CD4-positive, CD25-positive, alpha-beta regulatory T cell (primary cell): ENCODE measurements at regions not wholly inside any gene's neighbourhood (a gene's known extent, or its start where the extent isn't known, plus 50 kb on each side); places are given as distances from the start of the nearest gene placed in this dataset.
A peak's percentile ranks its signal among the peaks of the same experiment; 100 is the strongest.

ENCODE experiments used
- ATAC-seq, 2 donors: fragments of 150-1000 bp; cut with Tn5 transposase; one replicate each; pipeline ENCODE4 v1.10.0; 2021; ENCODE audit warnings: low read depth in 2 of 2, moderate number of reproducible peaks in 2 of 2, moderate library complexity in 1 of 2
- DNase-seq, 3 donors: peaks; one replicate each; pipeline versions ENCODE4 v3.0.0 to v3.0.0-alpha.2; 2012 to 2022; ENCODE audit warnings: mixed read lengths in 1 of 3
- H3K27ac ChIP-seq: one replicate; pipeline ENCODE4 v1.7.0; 2013; ENCODE audit warnings: mild to moderate bottlenecking, low read length; ENCODE audit not compliant: insufficient read depth, poor library complexity, severe bottlenecking
- H3K27me3 ChIP-seq: one replicate; pipeline ENCODE4 v1.7.0; 2013; ENCODE audit warnings: low read length; ENCODE audit not compliant: control insufficient read depth, insufficient read depth
- H3K36me3 ChIP-seq: one replicate; pipeline ENCODE4 v1.7.0; 2013; ENCODE audit warnings: mild to moderate bottlenecking, low read length, moderate library complexity; ENCODE audit not compliant: control insufficient read depth, insufficient read depth
- H3K4me1 ChIP-seq: 2 replicates; pipeline ENCODE4 v1.7.0; 2013; ENCODE audit warnings: mild to moderate bottlenecking, low read length; ENCODE audit not compliant: insufficient read depth, control insufficient read depth, poor library complexity, severe bottlenecking
- H3K4me3 ChIP-seq: one replicate; pipeline ENCODE4 v1.7.0; 2013; ENCODE audit warnings: low read depth, mild to moderate bottlenecking, low read length, moderate library complexity
- H3K9me3 ChIP-seq, 2 experiments: 1 replicate in 1 of 2; 2 replicates in 1 of 2; pipeline ENCODE4 v1.7.0; 2013; ENCODE audit warnings: low read length in 2 of 2, mild to moderate bottlenecking in 1 of 2, moderate library complexity in 1 of 2; ENCODE audit not compliant: control insufficient read depth in 2 of 2
- H3K27ac Mint-ChIP-seq, 3 donors: one replicate each; pipeline ENCODE4 v1.8.0; 2020 to 2022; ENCODE audit warnings: mild to moderate bottlenecking in 3 of 3, mixed read lengths in 3 of 3, moderate library complexity in 2 of 3
- H3K27me3 Mint-ChIP-seq: one replicate; pipeline ENCODE4 v1.8.0; 2022; ENCODE audit warnings: mild to moderate bottlenecking, mixed read lengths
- H3K36me3 Mint-ChIP-seq: one replicate; pipeline ENCODE4 v1.8.0; 2020; ENCODE audit warnings: mixed read lengths
- H3K4me1 Mint-ChIP-seq, 4 donors: one replicate each; pipeline ENCODE4 v1.8.0; 2020 to 2022; ENCODE audit warnings: mixed read lengths in 4 of 4, mild to moderate bottlenecking in 1 of 4
- H3K4me3 Mint-ChIP-seq, 4 donors: one replicate each; pipeline ENCODE4 v1.8.0; 2020 to 2022; ENCODE audit warnings: mild to moderate bottlenecking in 4 of 4, mixed read lengths in 4 of 4, moderate library complexity in 3 of 4
- H3K9me3 Mint-ChIP-seq, 7 donors: one replicate each; pipeline ENCODE4 v1.8.0; 2020 to 2022; ENCODE audit warnings: mixed read lengths in 7 of 7, mild to moderate bottlenecking in 3 of 7, moderate library complexity in 2 of 7

DNA sequence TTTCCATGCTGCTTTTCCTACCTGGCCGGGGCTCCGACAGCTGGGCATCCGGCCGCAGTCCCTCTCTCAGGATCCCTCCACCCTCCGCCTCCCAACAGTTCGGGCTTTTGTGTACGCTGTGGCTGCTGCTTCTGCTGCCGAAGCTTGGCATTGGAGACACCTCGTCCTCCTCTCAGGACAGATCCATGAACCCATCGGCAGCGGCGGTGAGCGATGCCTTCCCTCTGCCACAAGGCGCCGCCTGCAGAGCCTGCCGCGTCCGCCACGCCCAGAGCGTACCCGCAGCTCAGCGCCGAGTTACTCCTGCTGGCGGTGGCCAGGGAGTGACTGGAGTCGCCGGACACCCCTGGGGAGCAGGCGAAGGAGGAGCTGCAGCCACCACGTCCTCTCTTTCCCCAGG lies 2032.8 kb downstream of the TP53TG3F start:
- Histone ChIP-seq H3K27ac (no peak overlapping the region), H3K9me3 (peaks cover 0 to 2% of the 10 kb centered on the region in 2 experiments), H3K36me3 (no peaks in the 10 kb centered on the region), H3K4me3 (no peak overlapping the region), H3K27me3 (no peaks in the 10 kb centered on the region), H3K4me1 (no peaks in the 10 kb centered on the region)
- no peak for ATAC-seq
- H3K27ac Mint-ChIP-seq, result no peak overlapping the region
- no peak for DNase-seq
- H3K4me1 Mint-ChIP-seq, result no peaks in the 10 kb centered on the region
- H3K4me3 Mint-ChIP-seq, result no peak overlapping the region
- no peaks in the 10 kb centered on the region for H3K36me3 Mint-ChIP-seq
- peaks cover 7 to 38% (median 22%) of the 10 kb centered on the region in 7 donors for H3K9me3 Mint-ChIP-seq
- H3K27me3 Mint-ChIP-seq, result no peaks in the 10 kb centered on the region

DNA sequence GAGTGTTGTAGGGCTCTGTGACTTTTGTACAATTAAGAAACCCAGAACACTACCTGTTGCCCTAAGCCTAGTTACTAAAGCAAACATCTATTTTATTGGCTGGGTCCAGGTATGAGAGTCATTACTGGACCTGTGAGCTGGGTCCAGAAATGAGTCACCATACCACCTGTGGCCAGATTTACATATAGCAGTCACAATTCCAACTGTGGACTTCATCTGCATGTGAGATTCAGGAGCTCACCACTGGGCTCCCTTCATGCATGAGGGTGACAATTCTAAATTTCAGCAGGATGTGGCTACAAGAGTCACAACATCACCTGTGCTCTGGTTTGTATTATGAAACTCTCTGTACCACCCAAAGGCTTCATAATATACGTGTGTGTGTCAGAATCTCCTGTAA lies 2038.0 kb downstream of the TP53TG3F start:
- Histone ChIP-seq H3K4me1 (no peaks in the 10 kb centered on the region), H3K36me3 (no peaks in the 10 kb centered on the region), H3K4me3 (no peak overlapping the region), H3K27me3 (no peaks in the 10 kb centered on the region), H3K9me3 (peaks cover 2 to 13% of the 10 kb centered on the region in 2 experiments), H3K27ac (no peak overlapping the region)
- peaks cover 7 to 44% (median 24%) of the 10 kb centered on the region in 7 donors for H3K9me3 Mint-ChIP-seq
- no peaks in the 10 kb centered on the region for H3K36me3 Mint-ChIP-seq
- ATAC-seq, result no peak
- H3K27me3 Mint-ChIP-seq, result no peaks in the 10 kb centered on the region
- H3K4me3 Mint-ChIP-seq, result no peak overlapping the region
- H3K4me1 Mint-ChIP-seq, result no peaks in the 10 kb centered on the region
- no peak for DNase-seq
- no peak overlapping the region for H3K27ac Mint-ChIP-seq

DNA sequence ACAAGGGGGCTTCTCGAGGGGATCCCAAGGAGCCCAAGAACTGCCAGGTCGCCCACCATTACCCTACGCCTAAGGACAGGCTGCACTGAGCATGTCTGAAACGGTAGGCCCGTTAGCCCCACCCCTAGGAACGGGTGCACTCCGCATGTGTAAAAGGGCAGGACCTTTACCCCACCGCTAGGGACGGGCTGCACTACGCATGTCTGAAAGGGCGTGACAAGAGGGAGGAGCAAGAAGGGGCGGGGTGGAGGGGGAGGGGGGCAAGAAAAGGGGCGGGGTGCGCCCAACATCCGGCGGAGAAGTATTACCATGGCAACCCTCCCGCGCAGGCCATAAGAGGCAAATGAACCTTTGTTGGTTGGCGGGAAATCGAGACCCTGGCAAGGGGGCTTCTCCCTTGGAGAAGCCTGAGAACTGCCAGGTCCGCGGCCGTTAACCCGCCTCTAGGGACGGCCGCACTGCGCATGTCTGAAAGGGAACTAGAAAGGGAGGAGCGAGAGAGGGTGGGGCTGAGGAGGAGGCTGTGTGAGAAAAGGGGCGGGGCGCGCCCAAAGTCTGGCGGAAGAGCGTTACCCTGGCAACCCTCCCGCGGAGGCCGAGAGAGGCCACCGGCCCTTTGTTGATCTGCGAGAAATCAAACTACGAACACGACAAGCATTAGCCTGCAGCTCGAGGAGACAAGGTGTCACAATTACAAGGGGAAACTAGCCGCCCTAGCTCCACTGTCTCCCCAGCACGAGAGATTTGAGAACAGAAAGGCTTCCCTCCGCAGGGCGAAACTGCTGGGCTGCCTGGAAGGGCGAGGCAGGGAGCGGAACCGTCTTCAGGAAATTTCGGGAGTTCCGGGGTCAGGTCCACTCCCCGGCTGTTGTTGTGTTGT lies 2046.8 kb downstream of the TP53TG3F start:
- peaks cover 0 to 34% (median 12%) of the 10 kb centered on the region in 7 donors for H3K9me3 Mint-ChIP-seq
- no peaks in the 10 kb centered on the region for H3K27me3 ChIP-seq
- H3K4me3 Mint-ChIP-seq, result no peak overlapping the region
- no peaks in the 10 kb centered on the region for H3K36me3 Mint-ChIP-seq
- no peaks in the 10 kb centered on the region for H3K27me3 Mint-ChIP-seq
- no peak overlapping the region for H3K27ac ChIP-seq
- H3K36me3 ChIP-seq, result no peaks in the 10 kb centered on the region
- H3K4me3 ChIP-seq, result no peak overlapping the region
- DNase-seq, result no peak
- no peak for ATAC-seq
- no peak overlapping the region for H3K27ac Mint-ChIP-seq
- H3K4me1 ChIP-seq, result no peaks in the 10 kb centered on the region
- H3K9me3 ChIP-seq, result peaks cover 4 to 30% of the 10 kb centered on the region in 2 experiments
- H3K4me1 Mint-ChIP-seq, result no peaks in the 10 kb centered on the region

DNA sequence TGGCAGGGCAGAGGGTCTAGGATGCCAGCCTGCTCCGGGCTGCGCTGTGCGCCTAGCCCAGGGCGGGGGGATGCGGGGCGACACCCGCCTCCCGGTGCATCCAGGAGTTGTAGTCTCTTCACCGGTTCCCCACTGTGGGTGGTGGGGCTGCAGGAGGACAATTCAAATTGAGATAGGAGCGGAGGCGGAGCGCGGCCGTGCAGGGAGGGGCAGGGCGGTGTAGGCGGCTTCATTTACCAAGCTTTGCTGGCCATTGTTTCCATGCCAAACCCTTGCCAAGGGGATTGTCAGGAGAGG lies 2047.4 kb downstream of the TP53TG3F start:
- Histone ChIP-seq H3K27me3 (no peaks in the 10 kb centered on the region), H3K4me1 (no peaks in the 10 kb centered on the region), H3K36me3 (no peaks in the 10 kb centered on the region), H3K27ac (no peak overlapping the region), H3K4me3 (no peak overlapping the region), H3K9me3 (peaks cover 4 to 30% of the 10 kb centered on the region in 2 experiments)
- Mint-ChIP-seq H3K27me3 (no peaks in the 10 kb centered on the region), H3K36me3 (no peaks in the 10 kb centered on the region), H3K9me3 (peaks cover 0 to 37% (median 10%) of the 10 kb centered on the region in 7 donors), H3K27ac (no peak overlapping the region), H3K4me1 (no peaks in the 10 kb centered on the region), H3K4me3 (no peak overlapping the region)
- DNase-seq, result no peak
- no peak for ATAC-seq

DNA sequence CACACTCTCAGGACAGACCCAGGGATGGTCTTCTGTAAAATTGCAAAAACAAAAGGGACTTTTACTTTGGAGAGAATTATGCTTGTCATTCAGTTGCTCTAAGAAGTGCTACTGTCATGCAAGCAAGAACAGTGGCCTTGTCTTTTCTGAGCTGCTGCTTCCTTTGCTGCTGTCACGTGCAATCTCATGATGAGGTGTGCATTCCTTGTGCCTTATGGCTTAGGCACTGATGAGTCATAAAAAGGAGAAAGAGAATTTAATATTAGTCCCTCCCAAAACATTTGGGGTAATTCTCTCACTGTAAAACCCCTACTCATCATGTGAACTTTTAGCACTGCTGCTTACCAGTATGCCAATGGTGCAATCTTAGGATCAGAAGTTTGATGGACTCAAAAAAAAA lies 2051.3 kb downstream of the TP53TG3F start:
- no peaks in the 10 kb centered on the region for H3K36me3 ChIP-seq
- peaks cover 0 to 37% (median 9%) of the 10 kb centered on the region in 7 donors for H3K9me3 Mint-ChIP-seq
- H3K4me1 Mint-ChIP-seq, result no peaks in the 10 kb centered on the region
- no peak overlapping the region for H3K4me3 Mint-ChIP-seq
- peaks cover 4 to 35% of the 10 kb centered on the region in 2 experiments for H3K9me3 ChIP-seq
- no peak overlapping the region for H3K27ac Mint-ChIP-seq
- no peaks in the 10 kb centered on the region for H3K27me3 ChIP-seq
- H3K4me1 ChIP-seq, result no peaks in the 10 kb centered on the region
- H3K4me3 ChIP-seq, result no peak overlapping the region
- no peak for DNase-seq
- no peaks in the 10 kb centered on the region for H3K36me3 Mint-ChIP-seq
- ATAC-seq, result no peak
- H3K27ac ChIP-seq, result no peak overlapping the region
- H3K27me3 Mint-ChIP-seq, result no peaks in the 10 kb centered on the region

DNA sequence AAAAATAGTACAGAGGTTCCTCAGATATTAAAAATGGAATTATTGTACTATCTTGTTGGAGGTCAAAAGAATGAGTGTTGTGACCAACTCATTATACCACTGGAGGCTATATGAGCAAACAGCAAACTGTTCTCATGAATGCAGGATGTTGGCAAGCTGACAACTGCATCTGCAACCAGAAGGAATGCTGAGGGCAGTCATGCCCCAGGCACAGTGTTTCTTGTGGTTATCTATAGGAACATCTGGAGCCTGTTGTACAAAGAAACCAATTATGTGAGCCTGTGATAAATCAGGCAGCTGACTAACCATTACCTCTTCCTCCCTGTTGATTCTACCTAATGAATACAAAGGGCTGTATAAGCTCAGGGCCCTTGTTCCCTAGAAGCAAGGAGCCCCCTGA lies 2057.1 kb downstream of the TP53TG3F start:
- Histone ChIP-seq H3K9me3 (peaks cover 5 to 42% of the 10 kb centered on the region in 2 experiments), H3K36me3 (no peaks in the 10 kb centered on the region), H3K4me3 (no peak overlapping the region), H3K4me1 (no peaks in the 10 kb centered on the region), H3K27ac (no peak overlapping the region), H3K27me3 (no peaks in the 10 kb centered on the region)
- Mint-ChIP-seq H3K9me3 (peaks cover 4 to 34% (median 14%) of the 10 kb centered on the region in 7 donors), H3K27ac (peak overlapping the region in 1 of 3 donors; percentile 25), H3K27me3 (no peaks in the 10 kb centered on the region), H3K4me3 (no peak overlapping the region), H3K4me1 (no peaks in the 10 kb centered on the region), H3K36me3 (no peaks in the 10 kb centered on the region)
- ATAC-seq (no peak), DNase-seq (no peak)

DNA sequence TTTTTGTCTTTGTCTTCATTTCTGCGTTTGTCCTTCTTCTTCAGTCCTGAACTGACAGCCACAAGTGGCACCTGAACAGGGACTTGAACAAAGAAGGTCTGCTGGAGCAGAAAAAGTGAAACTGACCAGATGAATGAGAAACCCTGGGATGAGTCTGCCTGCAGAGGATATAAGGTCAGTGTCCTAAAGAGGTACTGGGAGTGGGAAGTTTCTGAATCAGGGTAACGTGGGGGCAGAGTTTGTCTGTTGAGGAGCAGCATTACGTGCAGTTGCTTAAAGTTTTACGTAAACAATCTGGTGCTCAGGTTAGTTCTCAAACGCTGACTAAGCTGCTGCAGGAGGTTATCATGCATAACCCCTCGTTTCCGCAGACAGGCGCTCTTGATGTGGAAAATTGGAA lies 2057.6 kb downstream of the TP53TG3F start:
- ATAC-seq (no peak), DNase-seq (no peak)
- Mint-ChIP-seq H3K27me3 (no peaks in the 10 kb centered on the region), H3K27ac (peak overlapping the region in 1 of 3 donors; percentile 25), H3K9me3 (peaks cover 4 to 33% (median 14%) of the 10 kb centered on the region in 7 donors), H3K36me3 (no peaks in the 10 kb centered on the region), H3K4me1 (no peaks in the 10 kb centered on the region), H3K4me3 (no peak overlapping the region)
- H3K9me3 ChIP-seq, result peaks cover 5 to 38% of the 10 kb centered on the region in 2 experiments
- H3K27me3 ChIP-seq, result no peaks in the 10 kb centered on the region
- no peaks in the 10 kb centered on the region for H3K4me1 ChIP-seq
- H3K27ac ChIP-seq, result no peak overlapping the region
- H3K36me3 ChIP-seq, result no peaks in the 10 kb centered on the region
- H3K4me3 ChIP-seq, result no peak overlapping the region

DNA sequence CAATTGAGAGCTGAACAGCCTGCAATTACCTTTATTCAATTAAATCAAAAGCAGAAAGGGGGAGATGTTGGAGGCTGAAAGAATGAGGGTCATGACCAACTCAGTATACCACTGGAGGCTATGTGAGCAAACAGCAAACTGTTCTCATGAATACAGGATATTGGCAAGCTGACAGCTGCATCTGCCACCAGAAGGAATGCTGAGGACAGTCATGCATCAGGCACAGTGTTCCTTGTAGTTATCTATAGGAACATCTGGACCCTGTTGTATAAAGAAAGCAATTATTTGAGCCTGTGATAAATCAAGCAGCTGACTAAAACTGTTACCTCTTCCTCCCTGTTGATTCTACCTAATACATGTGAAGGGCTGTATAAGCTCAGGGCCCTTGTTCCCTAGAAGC lies 2064.6 kb downstream of the TP53TG3F start:
- Histone ChIP-seq H3K27me3 (no peaks in the 10 kb centered on the region), H3K4me1 (no peaks in the 10 kb centered on the region), H3K4me3 (no peak overlapping the region), H3K27ac (no peak overlapping the region), H3K36me3 (no peaks in the 10 kb centered on the region), H3K9me3 (peaks cover 4 to 21% of the 10 kb centered on the region in 2 experiments)
- Mint-ChIP-seq H3K27me3 (no peaks in the 10 kb centered on the region), H3K4me3 (no peak overlapping the region), H3K9me3 (peaks cover 1 to 42% (median 13%) of the 10 kb centered on the region in 7 donors), H3K27ac (no peak overlapping the region), H3K36me3 (no peaks in the 10 kb centered on the region), H3K4me1 (no peaks in the 10 kb centered on the region)
- DNase-seq (no peak), ATAC-seq (no peak)
